ENCODE measurements at regions not wholly inside any gene's neighbourhood (a gene's known extent, or its start where the extent isn't known, plus 50 kb on each side); places are given as distances from the start of the nearest gene placed in this dataset.
A peak's percentile ranks its signal among the peaks of the same experiment; 100 is the strongest.

GRCh38 chr20:48143435-48144081 is 358.3 kb upstream of the SULF2 start:
- TF ChIP-seq GABPB1 (CRISPR knock-in tag; IDR thresholded peaks at IDR 0.05) = peak; percentile 93
- no peak for TF ChIP-seq ZNF121 (CRISPR knock-in tag; IDR thresholded peaks at IDR 0.05)
- ATAC-seq (no peak), DNase-seq (ENCODE audit: low spot score) (no peak)
- Mint-ChIP-seq H3K4me3 (no peak overlapping the region), H3K27ac (no peak overlapping the region), H3K36me3 (peaks cover 11% of the 10 kb centered on the region), H3K9me3 (peaks cover 19% of the 10 kb centered on the region), H3K4me1 (peaks cover 11% of the 10 kb centered on the region), H3K27me3 (ENCODE audit: low read depth) (no peaks in the 10 kb centered on the region; the same call in 1 of the 2 replicates)
- POLR2A ChIA-PET = interaction anchor here (0.9 kb wide), 1 partner anchor 29 kb away, joined by 3 read pairs; no protein-coding TSS in a partner anchor
- CTCF ChIA-PET = interaction anchor here (1.2 kb wide), 1 partner anchor 477 kb away, joined by 3 read pairs; no protein-coding TSS in a partner anchor

GRCh38 chr20:48142516-48142773 is 357.2 kb upstream of the SULF2 start:
- no peak overlapping the region; the same call in 1 of the 2 replicates for H3K27ac Mint-ChIP-seq
- no peak for TF ChIP-seq CREB1 (CRISPR knock-in tag; IDR thresholded peaks at IDR 0.05)
- TF ChIP-seq PRRX2 (CRISPR knock-in tag; IDR thresholded peaks at IDR 0.05) = no peak
- TF ChIP-seq PREB (CRISPR knock-in tag; IDR thresholded peaks at IDR 0.05; ENCODE audit: borderline replicate concordance) = no peak
- no peak for TF ChIP-seq ZNF425 (CRISPR knock-in tag; conservative IDR thresholded peaks at IDR 0.05)
- TF ChIP-seq MAX (CRISPR knock-in tag; IDR thresholded peaks at IDR 0.05) = no peak
- TF ChIP-seq CTCF (IDR thresholded peaks at IDR 0.05) = no peak
- TF ChIP-seq ZNF416 (CRISPR knock-in tag; IDR thresholded peaks at IDR 0.05) = no peak
- TF ChIP-seq GABPB1 (CRISPR knock-in tag; IDR thresholded peaks at IDR 0.05) = no peak
- no peak for TF ChIP-seq E2F4 (CRISPR knock-in tag; IDR thresholded peaks at IDR 0.05; ENCODE audit: borderline replicate concordance, low read depth)
- no peak for TF ChIP-seq FOXP1 (CRISPR knock-in tag; IDR thresholded peaks at IDR 0.05; ENCODE audit: borderline replicate concordance)
- no peak for TF ChIP-seq ZNF671 (CRISPR knock-in tag; IDR thresholded peaks at IDR 0.05)
- TF ChIP-seq CBFB (CRISPR knock-in tag; IDR thresholded peaks at IDR 0.05; ENCODE audit: low read depth) = no peak
- no peak for TF ChIP-seq CREM (CRISPR knock-in tag; IDR thresholded peaks at IDR 0.05)
- TF ChIP-seq ZBTB21 (CRISPR knock-in tag; IDR thresholded peaks at IDR 0.05; ENCODE audit: borderline replicate concordance) = no peak
- no peak for TF ChIP-seq ERG (CRISPR knock-in tag; IDR thresholded peaks at IDR 0.05)
- no peak for TF ChIP-seq RORB (CRISPR knock-in tag; IDR thresholded peaks at IDR 0.05)
- peaks cover 11% of the 10 kb centered on the region for H3K36me3 Mint-ChIP-seq
- peaks cover 11% of the 10 kb centered on the region for H3K4me1 Mint-ChIP-seq
- POLR2A ChIA-PET = interaction anchor here (0.9 kb wide), 1 partner anchor 30 kb away, joined by 3 read pairs; no protein-coding TSS in a partner anchor
- DNase-seq (ENCODE audit: low spot score) (no peak), ATAC-seq (no peak)
- H3K9me3 Mint-ChIP-seq = peaks cover 19% of the 10 kb centered on the region
- H3K4me3 Mint-ChIP-seq = no peak overlapping the region
- H3K27me3 Mint-ChIP-seq (ENCODE audit: low read depth) = no peaks in the 10 kb centered on the region; the same call in 1 of the 2 replicates
- CTCF ChIA-PET = no interaction called here
